Neural crest cell (in vitro differentiated cells): ENCODE measurements at regions not wholly inside any gene's neighbourhood (a gene's known extent, or its start where the extent isn't known, plus 50 kb on each side); places are given as distances from the start of the nearest gene placed in this dataset.
A peak's percentile ranks its signal among the peaks of the same experiment; 100 is the strongest.

Source experiments
- DNase-seq: peaks from one replicate; pipeline ENCODE4 v3.0.0; 2021; ENCODE audit warnings: low read depth, mixed read lengths, low spot score
- H3K27ac Mint-ChIP-seq: one replicate; pipeline ENCODE4 v1.8.0; 2021; ENCODE audit warnings: mild to moderate bottlenecking, mixed read lengths; ENCODE audit not compliant: unreplicated experiment
- H3K27me3 Mint-ChIP-seq: 2 replicates; pipeline ENCODE4 v1.8.0; 2021; ENCODE audit warnings: low read depth, mild to moderate bottlenecking, mixed read lengths
- H3K36me3 Mint-ChIP-seq: 2 replicates; pipeline ENCODE4 v1.8.0; 2021; ENCODE audit warnings: low read depth, mild to moderate bottlenecking, mixed read lengths
- H3K4me1 Mint-ChIP-seq: 2 replicates; pipeline ENCODE4 v1.8.0; 2021; ENCODE audit warnings: mixed read lengths
- H3K4me3 Mint-ChIP-seq: one replicate; pipeline ENCODE4 v1.8.0; 2021; ENCODE audit warnings: mild to moderate bottlenecking, mixed read lengths
- H3K9me3 Mint-ChIP-seq: 2 replicates; pipeline ENCODE4 v1.8.0; 2021; ENCODE audit warnings: mixed read lengths
- CTCF ChIP-seq: fragments of 200-600 bp; sonication (generic); conservative IDR thresholded peaks from 2 replicates; pipeline ENCODE4 v1.5.0; 2021; ENCODE audit warnings: antibody characterized with exemption, mild to moderate bottlenecking

DNA sequence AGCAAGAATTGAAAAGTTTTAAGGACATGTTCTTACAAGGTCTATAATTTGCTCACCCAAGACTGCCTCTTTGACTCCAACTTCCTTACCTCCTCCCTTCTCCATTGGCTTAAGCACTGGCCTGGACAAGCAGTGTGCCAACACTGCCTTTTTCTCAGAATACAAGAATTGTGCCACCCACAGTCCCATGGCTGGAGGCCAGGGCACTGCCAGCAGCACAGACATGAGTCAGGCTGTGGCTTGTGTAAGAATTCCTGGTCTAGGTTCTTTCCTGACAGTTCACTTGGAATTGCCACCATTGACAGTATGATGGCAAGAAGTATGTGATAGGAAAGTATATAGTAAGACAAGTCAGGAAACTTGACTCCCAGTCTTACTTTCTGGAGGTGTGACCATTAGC is 202.7 kb upstream of the MARCKS start:
- H3K36me3 Mint-ChIP-seq: no peaks in the 10 kb centered on the region

DNA sequence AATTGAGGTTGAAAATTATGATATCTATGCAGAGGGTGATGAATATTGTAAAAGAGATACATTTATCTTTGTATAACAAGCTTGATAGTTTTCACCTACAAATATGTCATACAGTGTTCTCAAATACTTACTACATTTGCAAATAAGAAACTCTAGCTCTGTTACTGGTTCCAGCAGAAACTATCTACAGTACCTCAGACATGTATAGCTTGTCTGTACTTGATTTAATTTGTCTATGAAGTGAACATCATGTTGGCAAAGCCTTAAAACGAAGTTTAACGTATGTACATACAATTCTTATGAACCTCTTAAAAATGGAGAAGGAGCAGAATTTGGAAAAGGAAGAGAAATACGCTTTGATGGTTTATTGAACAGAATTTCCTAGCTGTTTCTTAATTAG is 201.4 kb upstream of the MARCKS start:
- Mint-ChIP-seq H3K36me3 (no peaks in the 10 kb centered on the region), H3K9me3 (peaks cover 2% of the 10 kb centered on the region), H3K27ac (no peak overlapping the region), H3K4me3 (no peak overlapping the region), H3K4me1 (no peaks in the 10 kb centered on the region), H3K27me3 (no peaks in the 10 kb centered on the region)
- no peak for TF ChIP-seq CTCF
- DNase-seq: no peak

More for the DNA sequence above, 202.7 kb upstream of the MARCKS start:
- Mint-ChIP-seq H3K4me3 (no peak overlapping the region), H3K27me3 (no peaks in the 10 kb centered on the region), H3K9me3 (peaks cover 2% of the 10 kb centered on the region), H3K27ac (peak overlapping the region; percentile 97), H3K4me1 (peaks cover 1% of the 10 kb centered on the region)
- no peak for DNase-seq
- no peak for TF ChIP-seq CTCF

DNA sequence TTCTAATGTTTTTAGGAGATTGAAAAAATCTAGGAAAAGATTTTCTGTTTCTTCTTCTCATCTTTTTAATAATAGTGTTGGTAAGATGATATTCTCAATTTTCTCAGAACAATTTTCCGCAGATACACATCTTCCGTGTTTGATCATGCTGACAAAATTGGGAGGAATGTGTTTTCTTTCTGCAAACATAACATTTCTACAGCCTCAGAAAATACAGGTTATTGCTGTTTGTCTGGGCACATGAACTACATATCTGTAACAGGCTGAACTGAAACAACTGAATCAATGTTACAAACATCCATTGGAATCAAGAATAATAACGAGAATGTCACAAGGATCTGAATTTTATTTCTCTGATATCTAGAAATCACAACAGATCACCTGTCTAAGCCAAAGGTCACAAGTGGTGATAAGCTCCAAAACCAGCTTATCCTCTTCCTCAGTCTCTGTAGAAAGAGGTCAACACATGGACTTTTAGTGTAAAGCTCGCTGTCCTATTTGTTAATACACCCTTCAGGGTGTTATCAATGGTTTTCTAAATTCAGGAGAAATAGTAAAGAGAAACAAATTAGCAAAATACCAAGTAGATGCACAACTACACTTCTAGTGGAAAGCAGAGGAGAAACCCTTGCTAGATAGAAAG is 197.3 kb upstream of the MARCKS start:
- Mint-ChIP-seq H3K27me3 (no peaks in the 10 kb centered on the region), H3K4me3 (no peak overlapping the region), H3K36me3 (no peaks in the 10 kb centered on the region), H3K27ac (no peak overlapping the region), H3K4me1 (no peaks in the 10 kb centered on the region), H3K9me3 (no peaks in the 10 kb centered on the region)
- no peak for TF ChIP-seq CTCF
- DNase-seq: no peak

GRCh38 chr6:113660819-113661218 is 196.3 kb upstream of the MARCKS start:
- no peaks in the 10 kb centered on the region for H3K9me3 Mint-ChIP-seq
- H3K4me3 Mint-ChIP-seq: no peak overlapping the region
- TF ChIP-seq CTCF: no peak
- no peaks in the 10 kb centered on the region for H3K4me1 Mint-ChIP-seq
- H3K27me3 Mint-ChIP-seq: no peaks in the 10 kb centered on the region
- no peak for DNase-seq
- no peaks in the 10 kb centered on the region for H3K36me3 Mint-ChIP-seq
- no peak overlapping the region for H3K27ac Mint-ChIP-seq

DNA sequence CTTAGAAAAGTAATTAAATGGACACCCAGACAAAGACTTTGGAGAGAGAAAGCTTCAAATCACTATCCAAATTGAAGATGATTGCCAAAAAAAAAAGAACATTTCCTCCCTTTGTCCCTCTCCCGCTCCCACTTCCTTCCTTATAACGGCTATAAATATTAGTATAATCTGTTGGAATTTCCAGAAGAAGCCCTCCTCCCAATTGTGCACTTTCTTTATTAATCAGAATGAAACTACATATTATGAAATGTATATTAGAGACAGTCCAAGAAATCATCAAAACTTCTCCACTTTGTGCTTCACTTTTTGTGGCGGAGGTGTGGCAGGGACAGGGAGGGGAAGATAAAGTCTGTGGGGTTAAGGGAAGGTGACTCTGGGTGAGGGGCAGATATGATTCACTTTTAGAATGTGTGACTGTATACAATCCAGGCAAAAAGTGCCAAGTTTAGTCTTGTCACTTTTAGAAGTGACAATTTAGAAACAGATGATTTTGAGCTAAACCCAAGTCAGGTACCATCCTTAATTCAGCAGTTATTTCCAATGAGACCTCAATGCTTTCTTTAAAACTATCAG is 195.0 kb upstream of the MARCKS start:
- DNase-seq: no peak

More for the DNA sequence above, 195.0 kb upstream of the MARCKS start:
- H3K36me3 Mint-ChIP-seq: no peaks in the 10 kb centered on the region
- H3K4me3 Mint-ChIP-seq: no peak overlapping the region
- no peaks in the 10 kb centered on the region for H3K4me1 Mint-ChIP-seq
- no peak overlapping the region for H3K27ac Mint-ChIP-seq
- H3K27me3 Mint-ChIP-seq: no peaks in the 10 kb centered on the region
- H3K9me3 Mint-ChIP-seq: no peaks in the 10 kb centered on the region
- no peak for TF ChIP-seq CTCF
